Lower lobe of right lung (tissue), 2 donors: ENCODE measurements at regions not wholly inside any gene's neighbourhood (a gene's known extent, or its start where the extent isn't known, plus 50 kb on each side); places are given as distances from the start of the nearest gene placed in this dataset.

ENCODE experiments used
- ATAC-seq, 2 donors: fragments of 200-7000 bp; cut with Tn5 transposase; one replicate each; pipeline ENCODE4 v1.9.1; 2020 to 2022; ENCODE audit warnings: mild to moderate bottlenecking in 2 of 2, moderate library complexity in 2 of 2
- DNase-seq: peaks from one replicate; pipeline ENCODE4 v3.0.0-alpha.2; 2020
- H3K27ac ChIP-seq: fragments of 200-600 bp; one replicate; pipeline ENCODE4 v1.8.0; 2022
- H3K27me3 ChIP-seq: fragments of 200-600 bp; one replicate; pipeline ENCODE4 v1.8.0; 2022; ENCODE audit warnings: low read depth
- H3K36me3 ChIP-seq: fragments of 200-600 bp; one replicate; pipeline ENCODE4 v1.8.0; 2022; ENCODE audit warnings: mild to moderate bottlenecking
- H3K4me1 ChIP-seq: fragments of 200-600 bp; one replicate; pipeline ENCODE4 v1.8.0; 2022
- H3K4me3 ChIP-seq: fragments of 200-600 bp; one replicate; pipeline ENCODE4 v1.8.0; 2022; ENCODE audit warnings: mild to moderate bottlenecking
- H3K9me3 ChIP-seq: fragments of 200-600 bp; one replicate; pipeline ENCODE4 v1.8.0; 2022
- intact Hi-C: fragments of 100-400 bp; cut with DNase I; formaldehyde crosslinking; loops from one replicate; pipeline ENCODE4 v1.11.0; 2022
- TF ChIP-seq, protein P1 (sequence below): fragments of 200-600 bp; IDR thresholded peaks from one replicate; pipeline ENCODE4 v1.8.0; 2022; ENCODE audit warnings: antibody characterized with exemption, mild to moderate bottlenecking
- donor health status: DM: no; HTN: yes; CAD: no; lungs with severe emphysema.

DNA sequence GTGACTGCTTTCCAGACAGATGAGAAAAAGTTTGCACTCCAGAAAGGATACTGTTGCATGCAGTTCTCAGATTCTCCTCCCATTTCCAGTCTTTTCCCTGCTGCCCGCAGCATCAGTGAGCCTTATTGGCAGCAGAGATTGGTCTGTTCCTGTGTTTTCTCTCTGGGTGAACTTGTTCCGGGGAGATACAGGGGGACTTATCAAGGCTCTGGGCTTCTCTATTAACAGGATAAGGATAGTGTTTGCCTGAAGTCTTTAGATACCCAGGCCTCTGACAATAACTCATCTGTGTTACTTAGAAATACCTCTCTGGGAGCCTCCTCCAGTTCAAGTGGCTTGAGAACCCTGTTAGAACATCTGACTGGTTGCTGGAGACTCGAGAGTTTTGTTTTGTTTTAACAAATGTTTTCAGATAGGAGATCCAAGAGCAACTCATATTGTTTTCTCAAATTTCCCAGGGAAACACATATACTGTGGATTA, 154.7 kb downstream of the BLID start:
- DNase-seq = no peak
- intact Hi-C loops = no loop called here
- no peak overlapping the region for H3K27ac ChIP-seq
- H3K9me3 ChIP-seq = no peaks in the 10 kb centered on the region
- H3K4me1 ChIP-seq = no peaks in the 10 kb centered on the region
- no peaks in the 10 kb centered on the region for H3K36me3 ChIP-seq
- no peak overlapping the region for H3K4me3 ChIP-seq
- H3K27me3 ChIP-seq = no peaks in the 10 kb centered on the region
- TF ChIP-seq, protein P1, sequence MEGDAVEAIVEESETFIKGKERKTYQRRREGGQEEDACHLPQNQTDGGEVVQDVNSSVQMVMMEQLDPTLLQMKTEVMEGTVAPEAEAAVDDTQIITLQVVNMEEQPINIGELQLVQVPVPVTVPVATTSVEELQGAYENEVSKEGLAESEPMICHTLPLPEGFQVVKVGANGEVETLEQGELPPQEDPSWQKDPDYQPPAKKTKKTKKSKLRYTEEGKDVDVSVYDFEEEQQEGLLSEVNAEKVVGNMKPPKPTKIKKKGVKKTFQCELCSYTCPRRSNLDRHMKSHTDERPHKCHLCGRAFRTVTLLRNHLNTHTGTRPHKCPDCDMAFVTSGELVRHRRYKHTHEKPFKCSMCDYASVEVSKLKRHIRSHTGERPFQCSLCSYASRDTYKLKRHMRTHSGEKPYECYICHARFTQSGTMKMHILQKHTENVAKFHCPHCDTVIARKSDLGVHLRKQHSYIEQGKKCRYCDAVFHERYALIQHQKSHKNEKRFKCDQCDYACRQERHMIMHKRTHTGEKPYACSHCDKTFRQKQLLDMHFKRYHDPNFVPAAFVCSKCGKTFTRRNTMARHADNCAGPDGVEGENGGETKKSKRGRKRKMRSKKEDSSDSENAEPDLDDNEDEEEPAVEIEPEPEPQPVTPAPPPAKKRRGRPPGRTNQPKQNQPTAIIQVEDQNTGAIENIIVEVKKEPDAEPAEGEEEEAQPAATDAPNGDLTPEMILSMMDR = no peak
- no peak for ATAC-seq

DNA sequence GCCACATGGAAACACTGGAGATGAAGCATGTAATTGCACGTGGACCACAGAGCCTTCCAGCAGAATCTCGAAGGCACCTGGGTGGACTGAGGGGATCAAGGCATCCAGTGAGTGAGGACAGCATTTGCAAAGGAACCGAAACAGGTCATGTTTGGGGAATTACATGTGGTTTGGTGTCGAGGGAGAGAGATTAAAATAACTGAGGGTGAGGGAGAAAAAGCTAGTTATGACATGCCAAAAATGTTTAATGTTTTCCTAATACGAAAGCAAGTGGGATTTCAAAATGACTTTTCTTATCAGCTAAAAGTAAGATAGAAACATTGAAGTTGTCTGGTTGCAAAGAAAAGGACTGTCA, 157.1 kb downstream of the BLID start:
- Histone ChIP-seq H3K27ac (no peak overlapping the region), H3K9me3 (no peaks in the 10 kb centered on the region), H3K36me3 (no peaks in the 10 kb centered on the region), H3K27me3 (no peaks in the 10 kb centered on the region), H3K4me1 (no peaks in the 10 kb centered on the region), H3K4me3 (no peak overlapping the region)
- TF ChIP-seq, protein P1 = no peak
- ATAC-seq (no peak), DNase-seq (no peak)
- intact Hi-C loops = no loop called here

DNA sequence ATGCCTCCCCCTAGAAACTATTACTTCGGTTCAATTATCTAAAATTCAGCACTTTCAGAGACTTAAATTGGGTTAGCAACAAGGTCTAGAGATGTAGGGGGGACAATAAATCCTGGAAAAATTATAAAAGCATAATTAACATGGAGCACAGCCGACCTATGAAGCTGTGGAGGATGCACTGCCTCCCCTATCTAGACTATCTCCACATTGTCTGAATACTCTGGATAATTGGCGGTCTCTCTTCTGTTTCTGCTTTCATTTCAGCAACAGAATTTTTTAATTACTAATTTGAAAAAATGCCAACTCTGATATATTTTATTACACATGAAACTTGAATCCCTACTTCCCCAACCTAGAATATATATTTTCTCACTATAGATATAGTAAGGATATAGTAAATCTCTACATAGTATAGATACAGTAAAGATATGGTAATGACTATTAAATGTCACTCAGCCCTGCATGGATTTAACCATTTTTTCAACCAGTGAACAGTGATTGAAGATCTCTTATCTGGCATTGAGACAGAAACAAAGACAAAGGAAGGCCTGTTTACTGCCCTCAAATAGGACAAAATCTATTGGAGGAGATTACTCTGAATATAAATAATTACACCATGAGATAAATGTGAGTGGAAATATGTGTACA, 157.6 kb downstream of the BLID start:
- no peak overlapping the region for H3K27ac ChIP-seq
- TF ChIP-seq, protein P1 = no peak
- H3K4me1 ChIP-seq = no peaks in the 10 kb centered on the region
- intact Hi-C loops = no loop called here
- no peak overlapping the region for H3K4me3 ChIP-seq
- no peaks in the 10 kb centered on the region for H3K27me3 ChIP-seq
- ATAC-seq (no peak), DNase-seq (no peak)
- H3K36me3 ChIP-seq = no peaks in the 10 kb centered on the region
- H3K9me3 ChIP-seq = no peaks in the 10 kb centered on the region

DNA sequence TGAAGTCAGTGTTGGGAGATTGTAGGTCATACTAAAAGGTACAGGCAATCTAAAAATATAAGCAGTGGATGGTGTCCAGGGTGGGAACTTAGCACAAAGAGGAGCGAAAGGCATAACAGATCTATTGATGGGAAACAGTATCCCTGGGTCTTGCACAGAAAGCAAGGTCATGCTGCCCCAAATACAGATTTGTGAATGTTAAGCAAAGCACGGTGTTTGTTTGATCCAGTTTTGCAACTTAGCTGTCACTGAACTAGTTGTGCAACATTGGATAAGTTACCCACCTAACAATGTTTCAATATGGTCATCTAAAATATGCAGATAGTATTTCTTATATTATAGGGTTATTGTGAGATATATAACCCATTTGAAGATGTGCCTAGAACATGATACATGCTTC, 162.9 kb downstream of the BLID start:
- Histone ChIP-seq H3K27me3 (no peaks in the 10 kb centered on the region), H3K27ac (no peak overlapping the region), H3K36me3 (no peaks in the 10 kb centered on the region), H3K4me1 (no peaks in the 10 kb centered on the region), H3K9me3 (no peaks in the 10 kb centered on the region), H3K4me3 (no peak overlapping the region)
- TF ChIP-seq, protein P1 = no peak
- no peak for ATAC-seq
- DNase-seq = no peak
- intact Hi-C loops = no loop called here

DNA sequence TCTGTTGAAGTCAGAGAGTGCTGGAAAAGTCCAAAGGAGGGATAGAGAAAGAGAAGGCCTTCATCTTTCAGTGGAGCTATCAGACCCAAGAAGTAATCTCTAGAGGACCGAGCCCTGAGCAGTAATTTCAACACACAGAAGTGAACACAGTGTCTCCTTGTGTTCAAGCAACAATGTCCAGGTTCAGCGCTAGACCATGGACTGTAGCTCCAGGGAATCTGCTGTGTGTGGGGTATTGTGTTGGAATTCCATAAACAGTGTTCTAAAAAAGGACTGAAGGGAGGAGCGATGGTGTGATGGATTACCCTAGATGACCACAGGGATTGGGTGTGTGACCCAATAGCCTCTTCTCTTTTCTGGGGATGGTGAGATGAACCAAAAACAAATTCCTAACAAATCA, 165.9 kb downstream of the BLID start:
- H3K36me3 ChIP-seq = no peaks in the 10 kb centered on the region
- no peak for DNase-seq
- H3K9me3 ChIP-seq = no peaks in the 10 kb centered on the region
- H3K27me3 ChIP-seq = no peaks in the 10 kb centered on the region
- no peak overlapping the region for H3K4me3 ChIP-seq
- TF ChIP-seq, protein P1 = no peak
- intact Hi-C loops = no loop called here
- H3K27ac ChIP-seq = no peak overlapping the region
- ATAC-seq = no peak
- no peaks in the 10 kb centered on the region for H3K4me1 ChIP-seq
